ENCODE measurements at regions not wholly inside any gene's neighbourhood (a gene's known extent, or its start where the extent isn't known, plus 50 kb on each side); places are given as distances from the start of the nearest gene placed in this dataset.

- TF ChIP-seq POLR2A (IDR thresholded peaks at IDR 0.05) (no peak), CTCF (IDR thresholded peaks at IDR 0.05) (no peak)
These were observed 670.3 kb downstream of the TBL1XR1 start for GRCh38 chr3:176526942-176527341.

GRCh38 chr3:176526225-176526624 lies 671.1 kb downstream of the TBL1XR1 start:
- DNase-seq, result no peak
- Histone ChIP-seq H3K27me3 (no peaks in the 10 kb centered on the region), H3K9me3 (replicated peaks in 1 of 3) (no peaks in the 10 kb centered on the region), H3K27ac (no peak overlapping the region), H3K4me1 (replicated peaks in 1 of 2) (no peaks in the 10 kb centered on the region), H3K4me3 (no peak overlapping the region), H3K36me3 (replicated peaks in 1 of 2) (no peaks in the 10 kb centered on the region)
- TF ChIP-seq CTCF (IDR thresholded peaks at IDR 0.05), result no peak
- no peak for TF ChIP-seq POLR2A (IDR thresholded peaks at IDR 0.05)
- intact Hi-C loops (cut with DNase I), result no loop called here
- 46 to 77% (median 66%) methylated on average over 1 of the region's 1 CpG for WGBS, 4 donors

More at GRCh38 chr3:176526942-176527341, 670.3 kb downstream of the TBL1XR1 start:
- intact Hi-C loops (cut with DNase I), result no loop called here
- no peak for DNase-seq
- no peak overlapping the region for H3K27ac ChIP-seq
- 33 to 50% (median 48%) methylated on average over 1 of the region's 1 CpG for WGBS, 4 donors
- no peaks in the 10 kb centered on the region for H3K27me3 ChIP-seq
- no peaks in the 10 kb centered on the region for H3K4me1 ChIP-seq (replicated peaks in 1 of 2)
- no peak overlapping the region for H3K4me3 ChIP-seq
- no peaks in the 10 kb centered on the region for H3K9me3 ChIP-seq (replicated peaks in 1 of 3)
- no peaks in the 10 kb centered on the region for H3K36me3 ChIP-seq (replicated peaks in 1 of 2)

GRCh38 chr3:176523114-176523513 lies 674.2 kb downstream of the TBL1XR1 start:
- H3K4me3 ChIP-seq, result no peak overlapping the region
- H3K4me1 ChIP-seq (replicated peaks in 1 of 2), result no peaks in the 10 kb centered on the region
- no peaks in the 10 kb centered on the region for H3K36me3 ChIP-seq (replicated peaks in 1 of 2)
- H3K27me3 ChIP-seq, result no peaks in the 10 kb centered on the region
- H3K27ac ChIP-seq, result no peak overlapping the region
- DNase-seq, result no peak
- H3K9me3 ChIP-seq (replicated peaks in 1 of 3), result no peaks in the 10 kb centered on the region
- TF ChIP-seq CTCF (IDR thresholded peaks at IDR 0.05), result no peak
- no peak for TF ChIP-seq POLR2A (IDR thresholded peaks at IDR 0.05)
- intact Hi-C loops (cut with DNase I), result no loop called here

- 63 to 83% (median 76%) methylated on average over 1 of the region's 1 CpG for WGBS, 4 donors
- no peak for TF ChIP-seq POLR2A (IDR thresholded peaks at IDR 0.05)
- no peak for TF ChIP-seq CTCF (IDR thresholded peaks at IDR 0.05)
- H3K27ac ChIP-seq, result no peak overlapping the region
- H3K36me3 ChIP-seq (replicated peaks in 1 of 2), result no peaks in the 10 kb centered on the region
- DNase-seq, result no peak
- intact Hi-C loops (cut with DNase I), result no loop called here
- no peaks in the 10 kb centered on the region for H3K27me3 ChIP-seq
- no peaks in the 10 kb centered on the region for H3K4me1 ChIP-seq (replicated peaks in 1 of 2)
- H3K9me3 ChIP-seq (replicated peaks in 1 of 3), result no peaks in the 10 kb centered on the region
- no peak overlapping the region for H3K4me3 ChIP-seq
These were observed 674.8 kb downstream of the TBL1XR1 start for GRCh38 chr3:176522436-176522835.
